ENCODE measurements at regions not wholly inside any gene's neighbourhood (a gene's known extent, or its start where the extent isn't known, plus 50 kb on each side); places are given as distances from the start of the nearest gene placed in this dataset.

DNA sequence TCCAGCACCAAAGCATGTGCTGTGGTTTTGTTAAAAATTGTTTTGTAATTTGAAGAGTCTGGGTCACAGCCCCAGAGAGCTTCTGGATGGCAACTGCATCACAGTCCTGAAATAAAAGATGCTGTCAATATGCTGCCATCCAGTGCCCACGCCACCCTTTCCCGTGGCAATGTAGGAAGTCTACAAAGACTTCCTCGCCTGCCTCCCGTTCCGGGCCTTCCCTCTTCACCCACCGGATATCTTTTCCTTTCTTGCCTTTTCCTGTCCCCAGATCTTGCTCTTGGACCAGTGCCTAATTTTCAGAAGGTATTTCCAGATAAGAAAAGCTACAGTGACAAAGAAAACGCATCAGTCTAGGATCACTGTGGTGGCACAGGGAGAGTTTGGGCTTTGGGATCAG is 85.3 kb upstream of the RNU6-1 start:
- Histone ChIP-seq H3K4me3 (ENCODE audit: control insufficient read depth in 2 of 3, extremely low read depth in 1 of 3, insufficient read depth in 2 of 3, low read depth in 1 of 3, low read length in 3 of 3) (no peak overlapping the region), H2AFZ (ENCODE audit: control insufficient read depth, low read length) (no peak overlapping the region), H3K4me1 (ENCODE audit: control insufficient read depth, extremely low read depth, insufficient read depth, low read length) (peaks cover 2% of the 10 kb centered on the region), H3K9me1 (ENCODE audit: control insufficient read depth, extremely low read depth, insufficient read depth, low read length) (no peaks in the 10 kb centered on the region), H3K27me3 (ENCODE audit: control insufficient read depth, extremely low read depth, insufficient read depth, low read length) (no peaks in the 10 kb centered on the region), H3K79me2 (ENCODE audit: control insufficient read depth, insufficient read depth, low read length) (no peaks in the 10 kb centered on the region), H4K20me1 (ENCODE audit: control insufficient read depth, extremely low read depth, insufficient read depth, low read length) (no peaks in the 10 kb centered on the region), H3K4me2 (ENCODE audit: control insufficient read depth, extremely low read depth, insufficient read depth, low read depth, low read length) (no peak overlapping the region), H3K27ac (ENCODE audit: control insufficient read depth, insufficient read depth, low read length) (no peak overlapping the region), H3K9ac (ENCODE audit: control insufficient read depth, extremely low read depth, insufficient read depth, low read length) (no peak overlapping the region), H3K9me3 (ENCODE audit: control insufficient read depth, low read depth, low read length) (no peaks in the 10 kb centered on the region), H3K36me3 (ENCODE audit: control insufficient read depth in 2 of 2, extremely low read depth in 1 of 2, insufficient read depth in 2 of 2, low read length in 2 of 2) (no peaks in the 10 kb centered on the region)
- dilution Hi-C loops (cut with MboI; ENCODE audit: extremely low pct_ligation_motif_present, low sequenced_read_pairs): no loop called here
- DNase-seq (ENCODE audit: low read depth, low spot score) (no peak), FAIRE-seq (no peak)
- TF ChIP-seq EZH2 (IDR thresholded peaks at IDR 0.05; ENCODE audit: low read length): no peak

DNA sequence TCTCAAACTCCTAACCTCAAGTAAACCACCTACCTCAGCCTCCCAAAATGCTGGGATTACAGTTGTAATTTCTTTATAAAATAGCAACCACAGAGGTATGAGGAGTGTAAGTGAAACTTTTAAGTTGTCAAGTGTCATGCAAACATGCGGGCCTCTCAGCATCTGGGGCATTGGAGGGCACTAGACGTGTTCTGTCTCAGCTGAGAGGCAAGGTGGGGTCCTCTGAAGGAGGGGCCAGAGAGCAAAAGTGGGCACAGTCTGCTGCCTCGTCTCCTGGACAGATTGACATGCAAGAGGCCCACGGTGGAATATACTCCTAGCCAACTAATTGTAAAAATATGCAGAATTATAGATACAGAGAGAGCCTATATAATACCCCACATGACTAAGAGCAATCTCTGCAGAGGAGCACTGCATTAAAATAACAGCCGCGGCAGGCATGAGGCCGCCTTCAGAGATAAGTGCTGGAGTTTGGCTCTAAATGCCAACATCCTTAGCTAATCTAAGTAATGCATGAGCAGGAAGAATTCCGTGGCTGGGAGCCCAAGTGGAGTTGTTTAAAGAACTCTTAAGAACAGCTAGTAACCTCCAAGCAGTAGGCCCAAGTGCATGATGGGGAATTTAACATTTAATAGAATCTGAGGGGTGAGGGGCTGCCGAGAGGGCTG is 87.8 kb upstream of the RNU6-1 start:
- no peak for DNase-seq (ENCODE audit: low read depth, low spot score)
- Histone ChIP-seq H3K9ac (ENCODE audit: control insufficient read depth, extremely low read depth, insufficient read depth, low read length) (no peak overlapping the region), H3K9me3 (ENCODE audit: control insufficient read depth, low read depth, low read length) (no peaks in the 10 kb centered on the region), H3K9me1 (ENCODE audit: control insufficient read depth, extremely low read depth, insufficient read depth, low read length) (no peaks in the 10 kb centered on the region), H3K27ac (ENCODE audit: control insufficient read depth, insufficient read depth, low read length) (no peak overlapping the region), H3K27me3 (ENCODE audit: control insufficient read depth, extremely low read depth, insufficient read depth, low read length) (no peaks in the 10 kb centered on the region), H3K4me2 (ENCODE audit: control insufficient read depth, extremely low read depth, insufficient read depth, low read depth, low read length) (peak overlapping the region; percentile 16), H3K4me3 (ENCODE audit: control insufficient read depth in 2 of 3, extremely low read depth in 1 of 3, insufficient read depth in 2 of 3, low read depth in 1 of 3, low read length in 3 of 3) (no peak overlapping the region), H3K4me1 (ENCODE audit: control insufficient read depth, extremely low read depth, insufficient read depth, low read length) (peaks cover 2% of the 10 kb centered on the region), H3K36me3 (ENCODE audit: control insufficient read depth in 2 of 2, extremely low read depth in 1 of 2, insufficient read depth in 2 of 2, low read length in 2 of 2) (no peaks in the 10 kb centered on the region), H4K20me1 (ENCODE audit: control insufficient read depth, extremely low read depth, insufficient read depth, low read length) (no peaks in the 10 kb centered on the region), H3K79me2 (ENCODE audit: control insufficient read depth, insufficient read depth, low read length) (no peaks in the 10 kb centered on the region), H2AFZ (ENCODE audit: control insufficient read depth, low read length) (no peak overlapping the region)
- peak; percentile 20 for FAIRE-seq
- no peak for TF ChIP-seq EZH2 (IDR thresholded peaks at IDR 0.05; ENCODE audit: low read length)
- dilution Hi-C loops (cut with MboI; ENCODE audit: extremely low pct_ligation_motif_present, low sequenced_read_pairs): no loop called here

DNA sequence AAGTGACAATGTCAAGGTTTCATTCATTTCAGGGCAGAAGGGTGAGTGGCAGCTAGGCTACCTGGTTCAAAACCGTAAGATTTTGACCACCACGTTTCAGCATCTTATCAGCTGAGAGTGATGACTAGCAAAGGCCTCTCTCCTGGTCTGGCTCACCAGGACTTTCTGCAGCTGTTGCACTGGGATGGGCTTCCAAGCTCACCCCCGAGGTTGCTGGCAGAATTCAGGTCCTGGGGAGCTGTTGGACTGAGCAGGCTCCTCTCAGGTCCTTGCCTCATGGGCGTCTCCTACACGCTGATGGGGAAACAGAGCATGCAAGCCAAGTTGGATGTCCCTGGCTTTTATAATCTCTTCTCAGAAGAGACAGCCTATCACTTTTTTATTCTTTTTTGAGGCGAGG is 88.8 kb upstream of the RNU6-1 start:
- H3K36me3 ChIP-seq (ENCODE audit: control insufficient read depth in 2 of 2, extremely low read depth in 1 of 2, insufficient read depth in 2 of 2, low read length in 2 of 2): no peaks in the 10 kb centered on the region
- H3K79me2 ChIP-seq (ENCODE audit: control insufficient read depth, insufficient read depth, low read length): no peaks in the 10 kb centered on the region
- dilution Hi-C loops (cut with MboI; ENCODE audit: extremely low pct_ligation_motif_present, low sequenced_read_pairs): no loop called here
- no peaks in the 10 kb centered on the region for H3K9me1 ChIP-seq (ENCODE audit: control insufficient read depth, extremely low read depth, insufficient read depth, low read length)
- no peaks in the 10 kb centered on the region for H3K9me3 ChIP-seq (ENCODE audit: control insufficient read depth, low read depth, low read length)
- H3K4me3 ChIP-seq (ENCODE audit: control insufficient read depth in 2 of 3, extremely low read depth in 1 of 3, insufficient read depth in 2 of 3, low read depth in 1 of 3, low read length in 3 of 3): no peak overlapping the region
- H2AFZ ChIP-seq (ENCODE audit: control insufficient read depth, low read length): no peak overlapping the region
- peaks cover 2% of the 10 kb centered on the region for H3K4me1 ChIP-seq (ENCODE audit: control insufficient read depth, extremely low read depth, insufficient read depth, low read length)
- no peak overlapping the region for H3K9ac ChIP-seq (ENCODE audit: control insufficient read depth, extremely low read depth, insufficient read depth, low read length)
- DNase-seq (ENCODE audit: low read depth, low spot score): no peak
- no peak overlapping the region for H3K4me2 ChIP-seq (ENCODE audit: control insufficient read depth, extremely low read depth, insufficient read depth, low read depth, low read length)
- no peak for TF ChIP-seq EZH2 (IDR thresholded peaks at IDR 0.05; ENCODE audit: low read length)
- TF ChIP-seq CTCF (optimal IDR thresholded peaks at IDR 0.05 in 1 of 3, IDR thresholded peaks at IDR 0.05 in 1 of 3, conservative IDR thresholded peaks at IDR 0.05 in 1 of 3; ENCODE audit: extremely low read depth in 1 of 3, insufficient read depth in 2 of 3, low read length in 3 of 3): no peak
- FAIRE-seq: no peak
- no peak overlapping the region for H3K27ac ChIP-seq (ENCODE audit: control insufficient read depth, insufficient read depth, low read length)
- no peaks in the 10 kb centered on the region for H4K20me1 ChIP-seq (ENCODE audit: control insufficient read depth, extremely low read depth, insufficient read depth, low read length)
- H3K27me3 ChIP-seq (ENCODE audit: control insufficient read depth, extremely low read depth, insufficient read depth, low read length): no peaks in the 10 kb centered on the region
